GM12872 (cell line): ENCODE measurements at regions not wholly inside any gene's neighbourhood (a gene's known extent, or its start where the extent isn't known, plus 50 kb on each side); places are given as distances from the start of the nearest gene placed in this dataset.

Experiments
- CTCF ChIP-seq: IDR thresholded peaks from 3 replicates; pipeline ENCODE4 v1.5.1; 2011; ENCODE audit warnings: low read depth, mild to moderate bottlenecking, low read length, moderate library complexity; ENCODE audit not compliant: insufficient read depth

- no peak for TF ChIP-seq CTCF
Measured at GRCh38 chr17:12567077-12568053, 98.3 kb upstream of the MYOCD start.

- no peak for TF ChIP-seq CTCF
Measured at GRCh38 chr17:12568358-12569251, 97.1 kb upstream of the MYOCD start.

- TF ChIP-seq CTCF, result no peak
Measured at GRCh38 chr17:12571606-12572005, 94.1 kb upstream of the MYOCD start.

GRCh38 chr17:12574525-12574924 is 91.2 kb upstream of the MYOCD start:
- TF ChIP-seq CTCF, result no peak

- no peak for TF ChIP-seq CTCF
Measured at GRCh38 chr17:12575641-12576040, 90.0 kb upstream of the MYOCD start.

- TF ChIP-seq CTCF, result no peak
Measured at GRCh38 chr17:12579288-12579687, 86.4 kb upstream of the MYOCD start.

- no peak for TF ChIP-seq CTCF
Measured at GRCh38 chr17:12580640-12581039, 85.0 kb upstream of the MYOCD start.
